MM.1S (cell line): ENCODE measurements at regions not wholly inside any gene's neighbourhood (a gene's known extent, or its start where the extent isn't known, plus 50 kb on each side); places are given as distances from the start of the nearest gene placed in this dataset.

ENCODE experiments used
- CTCF ChIP-seq: fragments of 300-600 bp; sonication (generic); IDR thresholded peaks from 2 replicates; pipeline ENCODE4 v1.5.1; 2016; ENCODE audit warnings: antibody characterized with exemption, low read length, mixed read lengths
- EZH2 ChIP-seq: fragments of 300-600 bp; sonication (generic); optimal IDR thresholded peaks from 2 replicates; pipeline ENCODE3; 2017; ENCODE audit warnings: low read depth, mild to moderate bottlenecking, antibody characterized with exemption, low read length, mixed read lengths
- EZH2phosphoT487 ChIP-seq: fragments of 300-600 bp; sonication (generic); IDR thresholded peaks from 2 replicates; pipeline ENCODE4 v1.6.1; 2018; ENCODE audit warnings: antibody characterized with exemption, low read length

- TF ChIP-seq CTCF (no peak), EZH2 (no peak), EZH2phosphoT487 (no peak)
Measured at GRCh38 chr1:214952648-214953047, 129.9 kb upstream of the KCNK2 start.
